SK-N-SH treated with all-trans-retinoic acid at 6 μM for 48 hours (cell line): ENCODE measurements at regions not wholly inside any gene's neighbourhood (a gene's known extent, or its start where the extent isn't known, plus 50 kb on each side); places are given as distances from the start of the nearest gene placed in this dataset.

Experiments used
- ATAC-seq: fragments of 200-7000 bp; cut with Tn5 transposase; 3 replicates; pipeline ENCODE4 v1.9.1; 2020; ENCODE audit warnings: mild to moderate bottlenecking, moderate library complexity
- ARNTL ChIP-seq: fragments of 450-650 bp; formaldehyde crosslinking; IDR thresholded peaks from 2 replicates; pipeline ENCODE4 v1.5.0; 2020; ENCODE audit warnings: low read depth, mild to moderate bottlenecking, moderate library complexity, borderline replicate concordance
- BACH2 ChIP-seq: fragments of 250-450 bp; sonication (Bioruptor Pico); IDR thresholded peaks from 2 replicates; pipeline ENCODE4 v1.9.0; 2021; ENCODE audit warnings: mild to moderate bottlenecking, borderline replicate concordance
- CREB5 ChIP-seq: fragments of 250-450 bp; sonication (Bioruptor Pico); IDR thresholded peaks from 2 replicates; pipeline ENCODE4 v1.5.1; 2020; ENCODE audit warnings: low read depth, mild to moderate bottlenecking, moderate library complexity
- CSRNP3 ChIP-seq: fragments of 250-450 bp; sonication (Bioruptor Pico); IDR thresholded peaks from 2 replicates; pipeline ENCODE4 v1.5.1; 2021; ENCODE audit warnings: mild to moderate bottlenecking, moderate library complexity
- ESRRG ChIP-seq: fragments of 250-450 bp; sonication (Bioruptor Pico); IDR thresholded peaks from 2 replicates; pipeline ENCODE4 v1.6.1; 2021; ENCODE audit warnings: mild to moderate bottlenecking
- GLIS3 ChIP-seq: fragments of 250-450 bp; sonication (Bioruptor Pico); IDR thresholded peaks from 2 replicates; pipeline ENCODE4 v1.5.0; 2020; ENCODE audit warnings: mild to moderate bottlenecking, moderate library complexity
- ISL1 ChIP-seq: fragments of 250-450 bp; sonication (Bioruptor Pico); IDR thresholded peaks from 2 replicates; pipeline ENCODE4 v2.1.2; 2022; ENCODE audit warnings: mild to moderate bottlenecking, moderate library complexity
- OSR1 ChIP-seq: fragments of 250-450 bp; sonication (Bioruptor Pico); IDR thresholded peaks from 2 replicates; pipeline ENCODE4 v1.8.0; 2022; ENCODE audit warnings: moderate library complexity, mild to moderate bottlenecking, inconsistent platforms
- PATZ1 ChIP-seq: fragments of 250-450 bp; sonication (Bioruptor Pico); IDR thresholded peaks from 2 replicates; pipeline ENCODE4 v1.8.0; 2020; ENCODE audit warnings: mild to moderate bottlenecking, moderate library complexity, borderline replicate concordance
- POU6F1 ChIP-seq: fragments of 250-450 bp; sonication (Bioruptor Pico); IDR thresholded peaks from 2 replicates; pipeline ENCODE4 v1.8.0; 2021; ENCODE audit warnings: low read depth, mild to moderate bottlenecking, moderate library complexity, borderline replicate concordance
- PPARA ChIP-seq: fragments of 250-450 bp; sonication (Bioruptor Pico); IDR thresholded peaks from 2 replicates; pipeline ENCODE4 v1.5.0; 2020; ENCODE audit warnings: mild to moderate bottlenecking, borderline replicate concordance
- SNAI2 ChIP-seq: fragments of 250-450 bp; sonication (Bioruptor Pico); IDR thresholded peaks from 2 replicates; pipeline ENCODE4 v1.5.0; 2020; ENCODE audit warnings: mild to moderate bottlenecking, moderate library complexity
- TCF4 ChIP-seq: fragments of 250-450 bp; sonication (Bioruptor Pico); IDR thresholded peaks from 2 replicates; pipeline ENCODE4 v1.8.0; 2021; ENCODE audit warnings: mild to moderate bottlenecking, moderate library complexity, borderline replicate concordance
- TOX ChIP-seq: fragments of 250-450 bp; sonication (Bioruptor Pico); IDR thresholded peaks from 2 replicates; pipeline ENCODE4 v1.8.0; 2021; ENCODE audit warnings: mild to moderate bottlenecking, moderate library complexity, borderline replicate concordance
- TSHZ2 ChIP-seq: fragments of 250-450 bp; sonication (Bioruptor Pico); IDR thresholded peaks from 2 replicates; pipeline ENCODE4 v1.5.0; 2020; ENCODE audit warnings: mild to moderate bottlenecking, moderate library complexity
- ZFP3 ChIP-seq: fragments of 250-450 bp; sonication (Bioruptor Pico); IDR thresholded peaks from 2 replicates; pipeline ENCODE4 v1.5.0; 2020; ENCODE audit warnings: mild to moderate bottlenecking, moderate library complexity
- ZFP30 ChIP-seq: fragments of 450-650 bp; formaldehyde crosslinking; IDR thresholded peaks from 2 replicates; pipeline ENCODE4 v1.5.0; 2022; ENCODE audit warnings: mild to moderate bottlenecking, moderate library complexity
- ZNF565 ChIP-seq: fragments of 450-650 bp; formaldehyde crosslinking; conservative IDR thresholded peaks from 2 replicates; pipeline ENCODE4 v1.5.0; 2020; ENCODE audit warnings: low read depth, mild to moderate bottlenecking, moderate library complexity
- ZNF70 ChIP-seq: fragments of 450-650 bp; formaldehyde crosslinking; IDR thresholded peaks from 2 replicates; pipeline ENCODE4 v1.5.0; 2020; ENCODE audit warnings: mild to moderate bottlenecking, moderate library complexity
- ZNF8 ChIP-seq: fragments of 450-650 bp; formaldehyde crosslinking; IDR thresholded peaks from 2 replicates; pipeline ENCODE4 v1.5.0; 2020; ENCODE audit warnings: mild to moderate bottlenecking, moderate library complexity

- TF ChIP-seq TCF4 (no peak), POU6F1 (CRISPR knock-in tag) (no peak), ZNF8 (no peak), TOX (CRISPR knock-in tag) (no peak), OSR1 (CRISPR knock-in tag) (no peak), ZNF70 (CRISPR knock-in tag) (no peak), CREB5 (CRISPR knock-in tag) (no peak), BACH2 (CRISPR knock-in tag) (no peak), SNAI2 (CRISPR knock-in tag) (no peak), ZNF565 (CRISPR knock-in tag) (no peak), TSHZ2 (CRISPR knock-in tag) (no peak), GLIS3 (no peak), PPARA (CRISPR knock-in tag) (no peak), PATZ1 (no peak), CSRNP3 (CRISPR knock-in tag) (no peak), ISL1 (no peak), ZFP3 (CRISPR knock-in tag) (no peak), ZFP30 (CRISPR knock-in tag) (no peak), ESRRG (CRISPR knock-in tag) (no peak), ARNTL (no peak)
- ATAC-seq = no peak
Observed at GRCh38 chr2:8370258-8370802, 311.5 kb upstream of the ID2 start.

GRCh38 chr2:8371653-8372052 is 310.2 kb upstream of the ID2 start:
- no peak for ATAC-seq
- TF ChIP-seq CSRNP3 (CRISPR knock-in tag) (no peak), ZNF8 (no peak), TSHZ2 (CRISPR knock-in tag) (no peak), PATZ1 (no peak), ISL1 (no peak)
- TF ChIP-seq, all 23 proteins: peak for 0
